ENCODE measurements at regions not wholly inside any gene's neighbourhood (a gene's known extent, or its start where the extent isn't known, plus 50 kb on each side); places are given as distances from the start of the nearest gene placed in this dataset.
A peak's percentile ranks its signal among the peaks of the same experiment; 100 is the strongest.

DNA sequence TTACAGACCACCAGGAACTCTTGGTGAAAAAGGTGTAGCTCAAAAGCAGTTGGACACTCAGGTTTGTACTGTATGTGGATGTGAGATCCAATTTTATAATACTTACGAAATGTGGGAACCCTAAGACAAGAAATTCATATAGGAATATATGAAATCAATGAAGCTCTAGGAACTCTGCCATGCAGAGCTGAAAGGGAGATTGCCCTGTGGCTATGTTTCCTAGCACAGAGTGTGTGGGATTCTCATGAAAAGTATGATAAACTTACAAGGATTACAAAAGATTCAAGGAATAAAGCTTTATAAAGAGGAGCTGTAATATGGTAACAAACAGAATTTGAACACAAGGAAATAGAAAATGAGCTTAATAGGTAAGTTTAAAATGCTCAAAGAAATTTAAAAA is 205.7 kb upstream of the FAM83B start:
- DNase-seq (ENCODE audit: low read depth): no peak

DNA sequence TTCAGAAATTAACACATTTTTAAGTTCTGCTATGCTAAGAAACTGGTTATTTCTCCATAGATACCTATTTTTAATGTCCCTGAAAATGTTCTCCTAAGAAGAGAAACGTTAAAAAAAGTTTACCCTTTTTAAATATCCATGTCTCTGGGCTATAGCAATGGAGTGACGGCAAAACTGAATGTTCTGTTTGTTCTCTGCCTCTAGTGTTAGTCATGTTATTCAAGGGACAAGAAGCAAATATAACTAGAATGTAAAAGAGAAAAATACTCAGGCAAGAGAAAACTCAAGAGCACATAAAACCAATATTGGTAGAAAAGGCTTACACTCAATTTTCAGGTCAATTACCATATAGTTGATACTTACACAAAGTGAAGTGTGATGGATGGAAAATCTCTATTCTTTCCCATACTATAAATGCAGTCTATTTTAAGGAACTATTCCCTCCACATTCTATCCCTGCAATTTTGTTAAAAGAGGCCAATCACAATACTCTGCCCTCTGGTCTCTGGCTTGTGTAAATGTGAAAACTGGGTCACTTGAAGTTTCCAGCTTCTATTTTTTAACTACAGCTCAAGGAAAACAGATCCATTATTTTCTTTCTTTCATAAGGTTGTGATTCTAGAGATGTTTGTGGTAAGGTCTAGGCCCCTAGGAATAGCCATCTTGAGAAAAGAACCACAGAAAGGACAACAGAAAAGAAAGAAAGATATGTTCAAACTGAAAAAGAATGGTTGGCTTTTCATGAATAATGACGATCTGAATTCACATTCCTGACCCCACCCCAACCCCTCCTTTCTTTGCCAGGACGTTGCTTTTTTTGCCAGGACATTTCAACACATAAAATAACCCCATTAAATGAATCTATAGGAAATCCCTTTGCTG is 200.3 kb upstream of the FAM83B start:
- DNase-seq (ENCODE audit: low read depth): peak; percentile 10

DNA sequence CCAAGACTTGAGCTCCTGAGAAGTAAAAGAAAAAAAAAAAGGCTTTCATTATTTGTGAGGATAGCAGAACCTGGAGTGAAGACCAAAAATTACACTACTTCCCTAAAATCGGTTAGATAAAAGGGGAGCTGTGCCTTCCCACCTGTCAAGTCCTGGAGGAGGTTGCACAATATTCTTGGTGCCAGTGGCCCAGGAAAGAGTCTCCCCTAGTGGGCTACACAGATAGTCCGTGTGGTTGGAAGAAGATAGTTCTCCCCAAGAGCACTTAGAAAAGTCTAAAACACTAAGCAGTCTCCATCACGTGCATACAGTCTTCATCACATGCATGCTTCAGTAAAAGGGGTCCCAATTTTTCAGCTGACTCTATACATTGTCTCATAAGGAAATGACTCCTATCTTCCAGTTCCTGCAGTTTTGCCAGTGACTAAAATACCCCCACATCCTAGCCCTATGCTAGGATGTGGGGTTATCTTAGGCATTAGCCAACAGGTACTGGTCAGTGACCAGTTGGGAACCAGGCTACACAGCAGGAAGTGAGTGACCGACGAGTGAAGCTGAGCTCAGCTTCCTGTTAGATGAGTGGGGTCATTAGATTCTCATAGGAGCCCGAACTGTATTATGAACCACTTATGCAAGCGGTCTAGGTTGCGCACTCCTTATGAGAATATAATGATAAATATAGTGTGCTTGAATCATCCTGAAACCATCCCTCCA is 199.5 kb upstream of the FAM83B start:
- no peak for DNase-seq (ENCODE audit: low read depth)

DNA sequence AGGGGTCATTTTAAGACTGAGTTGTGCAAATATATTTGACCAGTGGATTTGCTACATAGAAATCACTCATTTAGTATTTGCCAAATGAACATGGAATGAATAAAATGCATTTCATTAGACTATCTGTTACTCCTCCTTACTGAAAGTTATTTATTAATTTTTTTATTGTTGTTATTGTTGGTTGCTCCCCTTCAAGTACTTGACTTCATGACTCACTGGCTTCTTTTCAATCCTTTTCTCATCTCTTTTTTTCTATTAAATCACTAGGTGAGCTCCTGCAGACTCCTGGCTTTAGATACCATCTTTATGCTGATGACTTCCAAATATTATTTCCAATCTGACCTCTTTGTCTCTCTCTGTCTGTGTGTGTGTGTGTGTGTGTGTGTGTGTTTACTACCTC is 192.2 kb upstream of the FAM83B start:
- DNase-seq (ENCODE audit: low read depth): no peak

DNA sequence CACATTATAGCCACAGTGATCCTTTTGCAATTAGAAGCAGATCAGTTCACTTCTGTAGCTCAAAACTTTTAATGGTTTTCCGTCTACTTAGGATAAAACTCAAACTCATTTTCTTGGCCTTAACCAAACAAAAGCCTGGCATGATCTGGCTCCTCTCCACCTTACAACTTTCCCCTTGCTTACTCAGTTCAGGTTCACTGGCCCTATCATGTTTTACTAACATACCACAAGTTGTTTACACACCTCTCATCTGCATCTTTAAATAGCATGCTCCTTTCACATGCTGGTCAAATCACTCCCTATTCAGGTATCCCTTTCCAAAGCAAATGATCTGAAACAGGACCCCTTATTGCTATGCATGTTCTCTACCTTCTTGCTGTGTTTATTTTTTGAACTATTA is 191.4 kb upstream of the FAM83B start:
- DNase-seq (ENCODE audit: low read depth): no peak

DNA sequence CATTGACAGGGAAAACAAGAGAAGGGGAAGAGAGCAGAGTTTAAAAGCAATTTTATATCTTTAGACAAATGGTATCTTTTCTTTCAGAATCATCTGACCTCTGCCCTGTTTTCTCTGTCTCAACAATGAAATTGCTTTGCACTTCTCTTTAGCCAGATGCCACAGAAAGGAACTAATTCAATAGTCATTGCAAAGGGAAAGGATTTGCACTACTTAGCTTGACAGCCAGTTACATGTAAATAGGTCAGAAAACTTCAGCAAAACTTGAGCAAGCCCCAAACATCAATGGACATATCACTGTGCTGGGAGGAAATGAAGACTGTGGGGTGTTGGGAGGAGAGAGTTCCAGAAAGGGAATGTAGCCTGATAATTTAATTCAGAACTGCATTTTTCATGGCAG is 181.3 kb upstream of the FAM83B start:
- no peak for DNase-seq (ENCODE audit: low read depth)

DNA sequence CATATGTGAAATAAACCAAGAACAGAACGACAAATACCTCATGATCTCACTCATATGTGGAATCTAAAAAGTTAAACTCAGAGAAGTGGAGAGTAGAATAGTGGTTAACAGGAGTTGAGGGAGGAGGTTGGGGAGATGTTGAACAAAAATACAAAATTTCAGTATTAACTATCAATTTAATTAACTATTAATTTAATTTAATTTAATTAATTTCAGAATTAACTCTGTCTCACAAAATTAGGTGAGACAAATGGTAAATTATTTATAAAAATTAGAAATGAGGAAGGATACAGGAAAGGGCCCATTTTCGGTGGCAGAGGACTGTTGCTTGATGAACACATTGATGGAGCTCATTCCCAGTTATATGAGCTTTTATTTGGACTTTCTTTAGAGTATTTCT is 166.0 kb upstream of the FAM83B start:
- no peak for DNase-seq (ENCODE audit: low read depth)

DNA sequence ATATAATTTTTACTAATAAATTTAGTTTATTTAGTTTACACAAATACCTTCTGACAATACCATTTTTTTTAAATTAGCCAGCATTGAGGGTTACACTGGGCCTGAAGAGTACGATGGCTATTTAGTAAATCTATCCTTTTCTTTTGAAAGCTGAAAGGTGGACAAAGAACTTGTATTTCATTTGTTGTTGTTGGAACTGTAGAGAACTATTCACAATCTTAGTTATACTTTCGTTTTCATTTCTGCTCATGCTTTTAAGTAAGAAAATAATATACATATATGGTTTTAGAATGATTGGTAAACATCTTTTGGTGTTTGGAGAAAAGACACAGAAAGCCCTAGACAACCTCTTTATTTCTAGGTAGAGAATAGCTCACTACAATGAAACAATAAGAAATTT is 165.3 kb upstream of the FAM83B start:
- DNase-seq (ENCODE audit: low read depth): no peak

DNA sequence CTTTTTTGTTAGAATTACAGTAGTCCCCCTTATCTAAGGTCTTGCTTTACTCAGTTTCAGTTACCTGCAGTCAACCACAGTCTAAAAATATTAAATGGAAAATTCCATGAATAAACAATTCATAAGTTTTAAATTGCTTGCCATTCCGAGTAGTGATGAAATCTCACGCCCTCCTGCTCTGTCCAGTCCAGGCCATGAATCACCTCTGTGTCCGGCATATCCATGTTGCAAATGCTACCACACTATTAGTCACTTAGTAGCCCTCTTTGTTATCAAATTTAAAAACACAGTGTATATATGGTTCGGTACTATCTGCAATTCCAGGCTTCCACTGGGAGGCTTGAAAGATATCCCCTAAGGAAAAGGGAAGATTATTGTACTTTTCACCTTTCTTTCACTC is 164.6 kb upstream of the FAM83B start:
- DNase-seq (ENCODE audit: low read depth): peak; percentile 15

DNA sequence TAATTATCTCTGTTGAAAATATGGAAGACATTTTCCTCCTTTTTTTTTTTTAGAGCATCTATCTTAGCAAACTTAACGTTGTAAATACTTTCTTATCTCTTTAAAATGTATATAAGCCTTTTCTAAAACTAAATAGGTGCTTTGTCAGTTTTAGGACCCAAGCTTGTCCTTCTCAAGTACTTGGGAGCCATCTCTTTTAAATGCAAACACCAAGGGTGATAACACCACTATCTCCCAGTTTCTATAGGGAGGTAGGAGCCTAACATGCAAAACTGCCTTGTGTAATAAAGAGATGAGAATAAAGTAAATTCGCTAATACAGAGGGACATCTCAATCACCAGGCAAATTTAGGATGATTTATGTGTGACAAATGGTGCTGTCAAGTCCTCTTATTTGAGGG is 157.0 kb upstream of the FAM83B start:
- DNase-seq (ENCODE audit: low read depth): no peak

DNA sequence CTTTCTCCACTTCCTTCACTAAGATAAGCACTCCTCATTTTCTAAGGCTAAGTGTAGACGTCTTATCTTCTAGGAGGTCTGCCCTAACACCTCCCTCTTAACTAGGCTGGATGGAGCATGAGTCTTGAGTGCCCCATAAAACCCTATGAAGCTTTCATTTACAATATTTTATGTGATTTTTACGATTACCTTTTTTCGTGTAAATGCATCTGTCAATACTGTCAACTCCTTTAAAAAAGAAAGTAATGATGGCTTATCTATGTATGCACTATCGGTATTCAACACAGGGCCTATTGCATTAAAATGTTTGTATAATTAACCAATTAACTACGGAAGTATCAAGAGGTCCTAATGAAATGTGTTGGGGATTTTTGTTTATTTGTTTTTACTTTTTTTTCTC is 156.0 kb upstream of the FAM83B start:
- DNase-seq (ENCODE audit: low read depth): no peak

DNA sequence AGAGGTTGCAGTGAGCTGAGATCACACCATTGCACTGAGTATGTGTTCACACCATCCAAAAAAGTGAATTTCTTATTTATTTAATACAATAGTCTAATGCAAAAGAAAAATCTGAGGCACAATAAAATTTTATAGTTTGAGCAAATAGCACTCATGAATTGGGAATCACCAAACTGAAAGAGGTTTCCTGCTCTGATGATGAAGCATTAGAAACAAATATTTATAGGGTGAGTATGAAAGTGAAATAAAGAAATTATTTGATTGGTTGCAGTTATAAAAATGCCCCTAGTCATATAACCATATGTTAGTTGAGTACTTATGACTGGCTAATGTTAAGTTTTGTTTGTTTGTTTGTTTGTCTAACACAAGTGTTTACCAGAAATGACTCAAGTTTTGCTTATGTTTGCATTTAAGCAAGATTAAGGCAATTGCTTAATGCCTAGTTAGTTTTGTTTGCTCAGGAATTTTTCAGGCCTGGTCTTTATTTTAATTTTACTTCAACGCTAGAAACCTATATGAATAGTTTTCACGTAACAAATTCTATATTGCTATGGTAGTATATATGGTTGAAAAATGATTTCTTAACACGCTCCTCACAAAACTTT is 151.5 kb upstream of the FAM83B start:
- no peak for DNase-seq (ENCODE audit: low read depth)

DNA sequence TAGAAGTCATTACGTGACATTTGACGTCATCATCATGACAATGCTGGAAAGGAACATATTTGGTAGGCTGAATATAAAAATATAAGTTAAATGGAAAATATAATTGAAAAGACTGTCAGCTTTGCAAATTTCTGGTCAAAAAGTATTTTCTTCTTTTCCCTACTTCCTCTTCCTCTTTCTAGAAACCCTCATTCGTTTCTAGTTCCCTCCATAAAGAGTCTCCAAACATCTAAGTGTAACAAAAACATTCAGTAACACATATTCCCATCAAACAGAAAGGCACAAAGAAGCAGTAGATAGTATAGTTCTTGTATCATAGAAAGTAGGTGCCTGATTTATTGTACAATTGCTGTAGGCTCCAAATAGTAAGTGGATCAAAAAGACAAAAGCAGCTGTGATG is 150.8 kb upstream of the FAM83B start:
- DNase-seq (ENCODE audit: low read depth): no peak

DNA sequence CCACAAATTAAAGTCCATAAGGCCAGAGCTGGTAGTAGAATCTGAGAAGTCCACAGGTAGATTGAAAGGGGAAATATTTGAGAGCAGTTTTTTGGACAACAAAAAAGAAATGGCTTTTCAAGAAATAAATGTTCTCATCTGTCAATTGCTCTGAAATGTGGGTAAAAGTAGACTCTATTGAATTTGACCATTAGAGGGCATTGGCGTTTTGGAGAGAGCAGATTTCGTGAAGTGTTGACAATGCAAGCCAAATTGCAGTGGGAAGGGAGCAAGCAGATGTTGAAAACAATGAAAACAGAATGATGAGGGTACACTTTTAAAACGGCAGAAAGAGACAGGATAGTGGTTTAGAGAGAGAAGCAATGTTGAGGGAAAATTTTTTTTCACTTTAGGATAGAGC is 149.1 kb upstream of the FAM83B start:
- no peak for DNase-seq (ENCODE audit: low read depth)

DNA sequence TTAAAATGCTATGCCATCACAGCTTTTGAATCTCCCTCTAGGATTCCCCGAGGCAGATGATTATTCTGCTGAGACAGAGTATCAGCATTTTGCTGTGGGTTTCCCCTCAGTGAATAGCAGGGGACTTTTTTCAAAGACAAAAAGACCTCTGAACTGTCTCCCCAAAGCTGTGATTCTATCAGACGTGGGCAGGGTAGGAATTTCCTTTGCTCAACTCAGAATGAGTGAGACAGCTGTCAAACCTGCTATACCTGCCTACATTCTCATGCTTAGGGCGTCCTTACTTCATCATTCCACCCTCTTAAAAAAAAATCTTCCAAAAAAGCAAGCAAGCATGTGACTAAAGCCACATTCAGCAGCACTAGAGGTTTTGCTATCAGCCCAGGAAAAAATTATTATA is 147.6 kb upstream of the FAM83B start:
- no peak for DNase-seq (ENCODE audit: low read depth)

DNA sequence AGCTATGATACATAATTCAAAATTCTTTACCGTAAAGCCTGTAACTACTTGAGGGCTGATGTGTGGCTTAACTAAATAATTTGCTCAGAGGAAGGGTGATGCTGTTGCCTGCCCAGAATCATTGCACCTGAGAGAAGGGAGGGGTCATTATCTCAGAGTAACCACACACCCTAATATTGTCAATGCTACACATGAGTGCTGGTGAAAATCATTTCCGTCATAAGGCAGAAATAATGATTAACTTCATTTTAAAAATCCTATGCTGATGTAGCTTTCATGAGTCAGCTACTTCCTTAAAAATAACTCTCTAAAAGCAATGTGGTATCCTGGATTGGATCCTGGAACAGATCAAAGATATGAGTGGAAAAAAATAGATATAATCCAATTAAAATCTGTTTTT is 146.4 kb upstream of the FAM83B start:
- DNase-seq (ENCODE audit: low read depth): no peak

DNA sequence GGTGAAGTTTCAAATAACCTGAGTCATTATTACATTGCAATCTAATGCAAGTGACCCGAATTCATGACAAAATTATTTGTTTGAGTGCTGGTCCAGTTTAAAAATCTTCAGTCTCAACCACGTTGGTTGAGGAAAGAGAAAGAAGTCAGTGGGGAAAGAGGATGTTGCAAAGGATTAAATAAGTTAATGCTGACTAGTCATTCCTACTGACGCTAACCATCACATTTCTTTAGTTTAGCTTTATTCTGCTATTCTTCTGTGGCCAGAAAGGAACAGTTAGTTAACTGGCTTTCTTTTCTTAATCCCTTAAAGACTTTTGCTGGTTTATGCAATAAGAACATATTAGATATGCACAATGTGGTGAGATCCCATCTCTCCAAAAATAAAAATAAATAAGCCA is 143.8 kb upstream of the FAM83B start:
- DNase-seq (ENCODE audit: low read depth): no peak

DNA sequence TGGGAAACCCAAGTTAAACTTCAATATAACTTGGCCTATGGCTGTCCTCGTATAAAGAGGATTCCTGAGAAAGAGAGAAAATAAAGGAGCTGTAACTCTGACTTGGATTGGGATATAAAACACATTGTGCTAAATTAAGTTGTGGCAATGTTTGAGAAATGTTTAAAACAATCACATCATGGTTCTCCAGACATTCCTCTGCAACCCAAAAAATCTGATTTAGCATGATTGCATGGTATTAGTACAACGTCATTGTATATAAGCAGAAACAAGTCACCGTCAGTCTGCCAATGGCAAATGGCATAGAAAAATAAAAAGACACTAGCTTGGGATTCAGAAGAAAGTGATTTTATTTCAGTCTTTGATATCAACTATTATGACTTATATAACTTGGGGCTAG is 140.2 kb upstream of the FAM83B start:
- no peak for DNase-seq (ENCODE audit: low read depth)

DNA sequence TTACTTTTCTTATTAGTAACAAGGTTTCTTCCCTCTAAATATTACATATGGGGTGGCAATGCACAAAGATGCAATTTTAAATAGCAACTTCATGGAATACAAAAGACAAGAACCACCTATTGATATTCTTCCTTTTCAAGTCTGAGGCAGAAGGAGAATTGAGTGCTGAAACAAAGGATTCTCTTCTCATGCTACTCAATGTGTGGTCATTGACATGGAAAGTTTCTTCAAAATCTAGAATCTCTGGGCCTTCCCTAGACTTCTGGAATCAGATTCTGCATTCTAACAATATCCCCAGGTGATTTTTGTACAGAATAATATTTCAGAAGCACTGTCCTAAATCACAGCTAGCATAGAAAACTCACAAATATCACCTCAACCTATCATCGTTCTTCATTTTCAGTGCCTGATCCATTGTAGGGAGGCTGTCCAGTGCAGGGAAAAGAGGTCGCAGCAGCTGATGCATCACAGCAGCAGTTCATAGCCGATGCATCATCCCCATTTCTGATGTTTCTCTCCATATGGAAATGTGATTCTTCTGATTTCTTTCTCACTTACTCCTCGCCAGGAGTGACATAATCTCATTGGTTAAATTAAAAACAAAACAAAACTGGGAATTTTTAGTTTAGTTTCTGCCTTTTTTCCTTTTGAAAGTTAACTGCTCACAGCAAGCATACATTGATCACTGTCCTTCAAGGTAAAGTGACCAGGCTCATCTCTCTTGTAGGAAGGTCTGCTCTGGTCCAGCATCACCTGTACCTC is 139.5 kb upstream of the FAM83B start:
- no peak for DNase-seq (ENCODE audit: low read depth)

DNA sequence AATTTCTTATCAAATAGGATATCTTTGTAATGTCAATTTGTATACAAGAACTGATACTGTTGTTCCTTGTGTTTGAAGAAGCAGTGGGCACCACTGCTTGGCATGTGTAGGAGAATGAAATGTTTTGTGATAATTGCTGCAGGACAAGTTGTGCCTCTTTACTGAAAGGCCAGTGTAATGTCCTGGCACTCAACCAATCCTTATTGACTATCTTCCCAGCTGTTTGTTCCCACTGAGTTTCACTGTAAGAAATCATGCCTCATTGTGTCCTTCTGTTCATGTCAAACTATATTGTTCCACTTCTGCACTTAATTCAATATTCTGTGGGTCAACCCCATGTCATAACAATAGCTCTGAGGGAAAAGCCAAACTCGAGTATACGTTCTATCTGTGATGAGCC is 136.1 kb upstream of the FAM83B start:
- DNase-seq (ENCODE audit: low read depth): no peak

DNA sequence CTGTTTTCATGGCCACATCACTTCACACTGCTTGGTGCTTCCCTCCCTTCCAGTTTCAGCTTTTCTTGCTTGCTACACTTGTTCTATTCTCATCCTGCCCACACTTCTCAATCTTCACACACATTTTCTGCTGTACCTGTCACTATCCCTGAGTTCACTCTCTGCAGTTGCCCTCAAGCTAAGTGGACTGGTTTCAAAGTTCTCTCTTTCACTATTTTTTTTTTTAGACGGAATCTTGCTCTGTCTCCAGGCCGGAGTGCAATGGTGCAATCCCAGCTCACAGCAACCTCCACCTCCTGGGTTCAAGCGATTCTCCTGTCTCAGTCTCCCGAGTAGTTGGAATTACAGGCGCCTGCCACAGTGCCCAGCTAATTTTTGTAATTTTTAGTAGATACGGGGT is 130.6 kb upstream of the FAM83B start:
- DNase-seq (ENCODE audit: low read depth): no peak

DNA sequence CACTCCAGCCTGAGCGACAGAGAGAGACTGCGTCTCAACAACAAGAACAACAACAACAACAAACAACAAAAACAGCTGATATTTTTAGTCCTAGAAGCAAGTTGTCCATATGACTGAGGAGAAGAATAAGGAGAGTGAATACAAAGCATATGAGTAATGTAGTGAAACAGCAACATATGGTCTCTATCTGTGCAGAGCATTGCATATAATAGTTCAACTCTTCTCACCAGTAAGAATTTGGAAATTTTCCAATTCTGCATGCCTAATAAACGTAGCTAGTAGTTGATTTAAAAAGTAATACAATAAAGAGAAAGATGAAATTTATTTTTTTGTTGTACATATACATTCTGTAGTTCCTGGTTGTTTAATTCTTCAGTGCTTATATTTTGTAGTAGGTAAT is 129.7 kb upstream of the FAM83B start:
- DNase-seq (ENCODE audit: low read depth): no peak

Data from GM04503 (cell line).